ENCODE measurements at regions not wholly inside any gene's neighbourhood (a gene's known extent, or its start where the extent isn't known, plus 50 kb on each side); places are given as distances from the start of the nearest gene placed in this dataset.

DNA sequence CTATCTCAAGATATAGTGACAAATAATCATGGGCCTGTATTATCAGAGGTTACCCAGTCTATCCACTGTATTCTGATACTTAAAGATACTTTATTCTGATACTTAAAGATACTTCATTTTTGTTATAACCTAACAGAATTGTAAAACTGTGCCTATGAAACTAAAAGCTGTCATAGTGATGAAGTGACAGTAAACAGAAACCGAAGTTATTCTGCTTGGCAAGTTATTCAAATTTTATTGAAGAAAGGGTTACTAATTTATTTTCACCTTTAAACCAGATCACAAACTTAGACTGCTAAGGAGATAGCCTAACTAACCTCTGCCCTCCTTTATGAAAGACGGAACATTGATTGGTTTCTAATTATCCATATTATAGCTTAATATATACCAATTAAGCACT lies 604.6 kb upstream of the IMPG1 start:
- H3K36me3 ChIP-seq (ENCODE audit: insufficient read depth, low read length, poor library complexity, severe bottlenecking): no peaks in the 10 kb centered on the region
- no TSS peak for BruUV-seq (replicated peaks)

DNA sequence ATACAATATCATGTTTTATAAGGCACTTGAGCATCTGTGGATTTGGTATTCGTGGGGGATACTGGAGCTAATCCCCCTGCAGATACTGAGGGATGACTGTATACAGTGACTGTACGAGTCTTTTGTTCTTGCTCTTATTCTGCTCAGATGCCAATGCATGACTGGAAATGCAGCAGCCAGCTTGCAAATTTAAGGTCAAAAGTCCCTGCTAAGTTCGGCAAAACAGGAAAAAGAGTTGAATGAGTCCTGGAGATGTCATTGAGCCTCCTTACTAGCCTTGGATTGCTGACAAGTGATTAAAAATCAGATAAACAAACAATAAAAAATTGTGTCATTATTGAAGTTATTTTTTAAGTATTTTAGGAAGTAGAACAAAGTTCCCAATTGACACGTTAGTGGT lies 599.3 kb upstream of the IMPG1 start:
- Histone ChIP-seq H3K9me3 (ENCODE audit: low read depth, low read length, poor library complexity, severe bottlenecking) (no peaks in the 10 kb centered on the region), H3K27me3 (replicated peaks; ENCODE audit: insufficient read depth, low read depth, low read length, poor library complexity) (no peaks in the 10 kb centered on the region), H3K27ac (ENCODE audit: low read depth, low read length, poor library complexity, severe bottlenecking) (no peak overlapping the region), H3K4me3 (ENCODE audit: low read depth, low read length, poor library complexity, severe bottlenecking) (no peak overlapping the region), H3K4me1 (ENCODE audit: insufficient read depth, low read length, poor library complexity, severe bottlenecking) (no peaks in the 10 kb centered on the region), H3K36me3 (ENCODE audit: insufficient read depth, low read length, poor library complexity, severe bottlenecking) (no peaks in the 10 kb centered on the region)
- intact Hi-C loops (cut with micrococcal nuclease; ENCODE audit: unreplicated experiment): no loop called here
- DNase-seq (ENCODE audit: low spot score): no peak
- ChIA-PET POLR2A (ENCODE audit: low non-redundant PET) (no interaction called here), CTCF (no interaction called here)
- BruUV-seq (replicated peaks): no TSS peak
- TF ChIP-seq EZH2 (IDR thresholded peaks at IDR 0.05; ENCODE audit: borderline replicate concordance, low read depth, low read length, poor library complexity, severe bottlenecking) (no peak), CTCF (conservative IDR thresholded peaks at IDR 0.05; ENCODE audit: low read depth, low read length) (no peak)

More for the DNA sequence above, 604.6 kb upstream of the IMPG1 start:
- intact Hi-C loops (cut with micrococcal nuclease; ENCODE audit: unreplicated experiment): no loop called here
- H3K27me3 ChIP-seq (replicated peaks; ENCODE audit: insufficient read depth, low read depth, low read length, poor library complexity): no peaks in the 10 kb centered on the region
- ChIA-PET POLR2A (ENCODE audit: low non-redundant PET) (no interaction called here), CTCF (no interaction called here)
- no peaks in the 10 kb centered on the region for H3K4me1 ChIP-seq (ENCODE audit: insufficient read depth, low read length, poor library complexity, severe bottlenecking)
- no peak overlapping the region for H3K27ac ChIP-seq (ENCODE audit: low read depth, low read length, poor library complexity, severe bottlenecking)
- no peak for DNase-seq (ENCODE audit: low spot score)
- TF ChIP-seq CTCF (conservative IDR thresholded peaks at IDR 0.05; ENCODE audit: low read depth, low read length): no peak
- TF ChIP-seq EZH2 (IDR thresholded peaks at IDR 0.05; ENCODE audit: borderline replicate concordance, low read depth, low read length, poor library complexity, severe bottlenecking): no peak
- no peak overlapping the region for H3K4me3 ChIP-seq (ENCODE audit: low read depth, low read length, poor library complexity, severe bottlenecking)
- H3K9me3 ChIP-seq (ENCODE audit: low read depth, low read length, poor library complexity, severe bottlenecking): no peaks in the 10 kb centered on the region

DNA sequence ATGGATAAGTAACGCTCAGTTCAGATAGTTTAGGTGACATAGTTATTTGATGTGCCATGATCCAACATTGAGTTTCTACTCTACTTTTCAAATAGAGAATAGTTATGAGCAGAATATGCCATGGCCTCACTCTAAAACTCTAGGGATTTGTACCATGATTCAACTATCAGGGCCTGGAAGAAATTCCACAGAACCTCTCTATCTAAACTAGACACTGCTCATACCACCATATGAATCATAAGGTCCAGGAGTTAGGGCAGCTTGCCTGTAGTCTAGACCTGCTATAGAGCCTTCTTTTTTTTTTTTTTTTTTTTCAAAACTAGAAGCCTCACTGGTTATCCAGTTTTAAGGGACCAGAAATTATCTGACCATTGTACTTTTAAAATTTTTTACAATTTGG lies 571.8 kb upstream of the IMPG1 start:
- POLR2A ChIA-PET (ENCODE audit: low non-redundant PET): no interaction called here

More for the DNA sequence above, 571.8 kb upstream of the IMPG1 start:
- Histone ChIP-seq H3K4me1 (ENCODE audit: insufficient read depth, low read length, poor library complexity, severe bottlenecking) (no peaks in the 10 kb centered on the region), H3K4me3 (ENCODE audit: low read depth, low read length, poor library complexity, severe bottlenecking) (no peak overlapping the region), H3K27ac (ENCODE audit: low read depth, low read length, poor library complexity, severe bottlenecking) (no peak overlapping the region), H3K9me3 (ENCODE audit: low read depth, low read length, poor library complexity, severe bottlenecking) (peaks cover 25% of the 10 kb centered on the region), H3K36me3 (ENCODE audit: insufficient read depth, low read length, poor library complexity, severe bottlenecking) (no peaks in the 10 kb centered on the region), H3K27me3 (replicated peaks; ENCODE audit: insufficient read depth, low read depth, low read length, poor library complexity) (no peaks in the 10 kb centered on the region)
- no peak for DNase-seq (ENCODE audit: low spot score)
- TF ChIP-seq CTCF (conservative IDR thresholded peaks at IDR 0.05; ENCODE audit: low read depth, low read length): no peak
- no peak for TF ChIP-seq EZH2 (IDR thresholded peaks at IDR 0.05; ENCODE audit: borderline replicate concordance, low read depth, low read length, poor library complexity, severe bottlenecking)
- intact Hi-C loops (cut with micrococcal nuclease; ENCODE audit: unreplicated experiment): no loop called here
- CTCF ChIA-PET: no interaction called here
- BruUV-seq (replicated peaks): no TSS peak

Measured in A673 (cell line).